HG03565 (cell line): ENCODE measurements at regions not wholly inside any gene's neighbourhood (a gene's known extent, or its start where the extent isn't known, plus 50 kb on each side); places are given as distances from the start of the nearest gene placed in this dataset.

ENCODE experiments used
- ATAC-seq: cut with Tn5 transposase; IDR thresholded peaks from one replicate; pipeline ENCODE4 v1.9.1; 2021; ENCODE audit warnings: mild to moderate bottlenecking, moderate library complexity; ENCODE audit not compliant: unreplicated experiment

GRCh38 chr20:6575912-6576401 lies 191.5 kb upstream of the BMP2 start:
- peak; percentile 55 for ATAC-seq

- no peak for ATAC-seq
Observed at GRCh38 chr20:6566821-6567220, 200.7 kb upstream of the BMP2 start.

- no peak for ATAC-seq
Observed at GRCh38 chr20:6562111-6562510, 205.4 kb upstream of the BMP2 start.

GRCh38 chr20:6560978-6561377 lies 206.5 kb upstream of the BMP2 start:
- no peak for ATAC-seq

GRCh38 chr20:6559791-6560190 lies 207.7 kb upstream of the BMP2 start:
- ATAC-seq: no peak

- ATAC-seq: no peak
Observed at GRCh38 chr20:6558341-6558740, 209.1 kb upstream of the BMP2 start.

GRCh38 chr20:6533761-6534479 lies 233.6 kb upstream of the BMP2 start:
- ATAC-seq: no peak

GRCh38 chr20:6533351-6533750 lies 234.1 kb upstream of the BMP2 start:
- no peak for ATAC-seq

GRCh38 chr20:6530779-6531315 lies 236.6 kb upstream of the BMP2 start:
- no peak for ATAC-seq

- no peak for ATAC-seq
Observed at GRCh38 chr20:6530254-6530653, 237.2 kb upstream of the BMP2 start.

- no peak for ATAC-seq
Observed at GRCh38 chr20:6525447-6526303, 241.8 kb upstream of the BMP2 start.

GRCh38 chr20:6524305-6524704 lies 243.2 kb upstream of the BMP2 start:
- no peak for ATAC-seq

- ATAC-seq: no peak
Observed at GRCh38 chr20:6519556-6519955, 247.9 kb upstream of the BMP2 start.

GRCh38 chr20:6515261-6515660 lies 252.2 kb upstream of the BMP2 start:
- no peak for ATAC-seq

- no peak for ATAC-seq
Observed at GRCh38 chr20:6513599-6513998, 253.9 kb upstream of the BMP2 start.

GRCh38 chr20:6509374-6509773 lies 258.1 kb upstream of the BMP2 start:
- no peak for ATAC-seq

- ATAC-seq: no peak
Observed at GRCh38 chr20:6506906-6507305, 260.6 kb upstream of the BMP2 start.

- no peak for ATAC-seq
Observed at GRCh38 chr20:6504826-6505225, 262.7 kb upstream of the BMP2 start.

GRCh38 chr20:6504179-6504578 lies 263.3 kb upstream of the BMP2 start:
- no peak for ATAC-seq

GRCh38 chr20:6502999-6503398 lies 264.5 kb upstream of the BMP2 start:
- ATAC-seq: no peak

- ATAC-seq: no peak
Observed at GRCh38 chr20:6502219-6502618, 265.3 kb upstream of the BMP2 start.

- no peak for ATAC-seq
Observed at GRCh38 chr20:6501061-6501460, 266.4 kb upstream of the BMP2 start.
